ENCODE measurements at regions not wholly inside any gene's neighbourhood (a gene's known extent, or its start where the extent isn't known, plus 50 kb on each side); places are given as distances from the start of the nearest gene placed in this dataset.

DNA sequence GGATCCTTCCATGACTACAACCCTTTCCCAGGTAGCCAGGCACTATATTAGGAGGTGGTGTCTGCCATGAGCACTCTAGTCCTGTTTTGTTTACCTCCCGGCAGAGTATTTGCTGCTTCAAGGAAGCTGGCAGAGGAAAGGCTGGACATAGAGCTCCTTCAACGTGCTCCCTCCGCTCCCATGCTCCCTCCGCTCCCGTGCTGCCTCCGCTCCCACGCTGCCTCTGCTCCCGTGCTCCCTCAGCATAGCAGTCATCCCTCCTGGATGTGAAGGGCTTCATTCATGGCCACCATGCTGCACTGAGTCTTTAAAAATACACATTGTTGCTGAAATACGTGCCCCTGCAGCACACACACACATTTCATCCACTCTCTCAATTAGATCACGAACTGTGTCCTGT is 181.9 kb upstream of the MYT1L start:
- TF ChIP-seq, protein P1, sequence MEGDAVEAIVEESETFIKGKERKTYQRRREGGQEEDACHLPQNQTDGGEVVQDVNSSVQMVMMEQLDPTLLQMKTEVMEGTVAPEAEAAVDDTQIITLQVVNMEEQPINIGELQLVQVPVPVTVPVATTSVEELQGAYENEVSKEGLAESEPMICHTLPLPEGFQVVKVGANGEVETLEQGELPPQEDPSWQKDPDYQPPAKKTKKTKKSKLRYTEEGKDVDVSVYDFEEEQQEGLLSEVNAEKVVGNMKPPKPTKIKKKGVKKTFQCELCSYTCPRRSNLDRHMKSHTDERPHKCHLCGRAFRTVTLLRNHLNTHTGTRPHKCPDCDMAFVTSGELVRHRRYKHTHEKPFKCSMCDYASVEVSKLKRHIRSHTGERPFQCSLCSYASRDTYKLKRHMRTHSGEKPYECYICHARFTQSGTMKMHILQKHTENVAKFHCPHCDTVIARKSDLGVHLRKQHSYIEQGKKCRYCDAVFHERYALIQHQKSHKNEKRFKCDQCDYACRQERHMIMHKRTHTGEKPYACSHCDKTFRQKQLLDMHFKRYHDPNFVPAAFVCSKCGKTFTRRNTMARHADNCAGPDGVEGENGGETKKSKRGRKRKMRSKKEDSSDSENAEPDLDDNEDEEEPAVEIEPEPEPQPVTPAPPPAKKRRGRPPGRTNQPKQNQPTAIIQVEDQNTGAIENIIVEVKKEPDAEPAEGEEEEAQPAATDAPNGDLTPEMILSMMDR (IDR thresholded peaks at IDR 0.05), result no peak
- TF ChIP-seq GABPA (IDR thresholded peaks at IDR 0.05; ENCODE audit: low read depth) (no peak), MXI1 (IDR thresholded peaks at IDR 0.05; ENCODE audit: low read depth, low read length) (no peak), FOXJ3 (CRISPR knock-in tag; IDR thresholded peaks at IDR 0.05) (no peak), ELF1 (IDR thresholded peaks at IDR 0.05) (no peak), TEAD4 (IDR thresholded peaks at IDR 0.05; ENCODE audit: borderline replicate concordance, insufficient read depth) (no peak), SIN3A (IDR thresholded peaks at IDR 0.05; ENCODE audit: borderline replicate concordance, low read depth, low read length) (no peak), FOXM1 (IDR thresholded peaks at IDR 0.05; ENCODE audit: low read depth) (no peak), NFIC (IDR thresholded peaks at IDR 0.05; ENCODE audit: borderline replicate concordance) (no peak), RFX5 (IDR thresholded peaks at IDR 0.05; ENCODE audit: low read length) (no peak), POLR2AphosphoS5 (IDR thresholded peaks at IDR 0.05; ENCODE audit: low read depth, low read length) (no peak), RAD21 (IDR thresholded peaks at IDR 0.05; ENCODE audit: low read length) (no peak)
- TF ChIP-seq, protein P2, sequence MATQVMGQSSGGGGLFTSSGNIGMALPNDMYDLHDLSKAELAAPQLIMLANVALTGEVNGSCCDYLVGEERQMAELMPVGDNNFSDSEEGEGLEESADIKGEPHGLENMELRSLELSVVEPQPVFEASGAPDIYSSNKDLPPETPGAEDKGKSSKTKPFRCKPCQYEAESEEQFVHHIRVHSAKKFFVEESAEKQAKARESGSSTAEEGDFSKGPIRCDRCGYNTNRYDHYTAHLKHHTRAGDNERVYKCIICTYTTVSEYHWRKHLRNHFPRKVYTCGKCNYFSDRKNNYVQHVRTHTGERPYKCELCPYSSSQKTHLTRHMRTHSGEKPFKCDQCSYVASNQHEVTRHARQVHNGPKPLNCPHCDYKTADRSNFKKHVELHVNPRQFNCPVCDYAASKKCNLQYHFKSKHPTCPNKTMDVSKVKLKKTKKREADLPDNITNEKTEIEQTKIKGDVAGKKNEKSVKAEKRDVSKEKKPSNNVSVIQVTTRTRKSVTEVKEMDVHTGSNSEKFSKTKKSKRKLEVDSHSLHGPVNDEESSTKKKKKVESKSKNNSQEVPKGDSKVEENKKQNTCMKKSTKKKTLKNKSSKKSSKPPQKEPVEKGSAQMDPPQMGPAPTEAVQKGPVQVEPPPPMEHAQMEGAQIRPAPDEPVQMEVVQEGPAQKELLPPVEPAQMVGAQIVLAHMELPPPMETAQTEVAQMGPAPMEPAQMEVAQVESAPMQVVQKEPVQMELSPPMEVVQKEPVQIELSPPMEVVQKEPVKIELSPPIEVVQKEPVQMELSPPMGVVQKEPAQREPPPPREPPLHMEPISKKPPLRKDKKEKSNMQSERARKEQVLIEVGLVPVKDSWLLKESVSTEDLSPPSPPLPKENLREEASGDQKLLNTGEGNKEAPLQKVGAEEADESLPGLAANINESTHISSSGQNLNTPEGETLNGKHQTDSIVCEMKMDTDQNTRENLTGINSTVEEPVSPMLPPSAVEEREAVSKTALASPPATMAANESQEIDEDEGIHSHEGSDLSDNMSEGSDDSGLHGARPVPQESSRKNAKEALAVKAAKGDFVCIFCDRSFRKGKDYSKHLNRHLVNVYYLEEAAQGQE (IDR thresholded peaks at IDR 0.05; ENCODE audit: low read depth, low read length), result no peak
